GM12878 (cell line): ENCODE measurements at regions not wholly inside any gene's neighbourhood (a gene's known extent, or its start where the extent isn't known, plus 50 kb on each side); places are given as distances from the start of the nearest gene placed in this dataset.

Source experiments
- ATAC-seq: fragments of 200-7000 bp; cut with Tn5 transposase; 3 replicates; pipeline ENCODE4 v1.9.1; 2020; ENCODE audit warnings: mild to moderate bottlenecking, moderate library complexity
- BruUV-seq: library from RNA; stranded (reverse); fragments of 400-500 nt; replicated peaks from 2 replicates; lab custom pipeline; 2021; lab: Mats Ljungman, UMichigan
- CTCF ChIA-PET: fragments of 300-600 bp; sonication (Branson Sonifier 250); formaldehyde crosslinking; extraction: SDS; loops from one replicate; lab custom pipeline; 2021; ENCODE audit warnings: inconsistent platforms; lab: Yijun Ruan, JAX
- POLR2A ChIA-PET: fragments of 350-600 bp; formaldehyde crosslinking; extraction: SDS; loops from one replicate; lab custom pipeline; 2021; ENCODE audit warnings: inconsistent platforms; lab: Charles Lee
- RAD21 ChIA-PET: fragments of 300-600 bp; sonication (Branson Sonifier 250); formaldehyde crosslinking; loops from one replicate; lab custom pipeline; 2023; ENCODE audit warnings: antibody characterized with exemption; ENCODE audit not compliant: unreplicated experiment; lab: Charles Lee
- SMC1A ChIA-PET: fragments of 300-600 bp; sonication (Branson Sonifier 250); formaldehyde crosslinking; loops from one replicate; lab custom pipeline; 2023; ENCODE audit not compliant: unreplicated experiment, uncharacterized antibody; lab: Charles Lee
- DNase-seq: peaks from one replicate; pipeline ENCODE4 v3.0.0-alpha.2; 2011; ENCODE audit warnings: low read depth, low spot score
- FAIRE-seq: peaks from 3 replicates; lab custom pipeline; 2011; peaks lifted over from hg19 to GRCh38; lab: Jason Lieb, UNC
- H2AFZ ChIP-seq: 2 replicates; pipeline ENCODE4 v1.6.0; 2011; ENCODE audit warnings: low read depth, low read length, control low read depth; ENCODE audit not compliant: control insufficient read depth
- H3K27ac ChIP-seq: 2 replicates; pipeline ENCODE4 v1.5.1; 2011; ENCODE audit warnings: control low read depth; ENCODE audit not compliant: control insufficient read depth, insufficient read depth
- H3K27me3 ChIP-seq, 2 experiments: replicated peaks in 1 of 2; 2 replicates each; pipeline versions ENCODE4 v1.6.0 to v1.6.1; 2011; ENCODE audit warnings: low read length in 1 of 2; ENCODE audit not compliant: control insufficient read depth in 2 of 2, insufficient read depth in 2 of 2
- H3K36me3 ChIP-seq, 2 experiments: 2 replicates each; pipeline ENCODE4 v1.5.1; 2011; ENCODE audit warnings: low read length in 1 of 2; ENCODE audit not compliant: control insufficient read depth in 2 of 2, insufficient read depth in 2 of 2
- H3K4me1 ChIP-seq: 2 replicates; pipeline ENCODE4 v1.6.1; 2011; ENCODE audit warnings: mild to moderate bottlenecking, low read length, moderate library complexity, mixed read lengths; ENCODE audit not compliant: control insufficient read depth, insufficient read depth
- H3K4me2 ChIP-seq: 2 replicates; pipeline ENCODE4 v1.6.0; 2011; ENCODE audit warnings: control low read depth; ENCODE audit not compliant: control insufficient read depth, insufficient read depth
- H3K4me3 ChIP-seq: fragments of 200-600 bp; sonication (generic); 2 replicates; pipeline ENCODE4 v1.5.1; 2016
- H3K79me2 ChIP-seq: 2 replicates; pipeline ENCODE4 v1.6.0; 2011; ENCODE audit warnings: low read length; ENCODE audit not compliant: control insufficient read depth, insufficient read depth
- H3K9ac ChIP-seq: 2 replicates; pipeline ENCODE4 v1.8.0; 2011; ENCODE audit warnings: low read length, control low read depth, mixed read lengths; ENCODE audit not compliant: control insufficient read depth, insufficient read depth
- H3K9me3 ChIP-seq: replicated peaks from 3 replicates; pipeline ENCODE4 v1.5.1; 2011; ENCODE audit warnings: mild to moderate bottlenecking, low read length; ENCODE audit not compliant: control insufficient read depth, insufficient read depth
- H4K20me1 ChIP-seq: 2 replicates; pipeline ENCODE4 v1.6.0; 2011; ENCODE audit not compliant: control insufficient read depth, insufficient read depth
- ASH2L ChIP-seq: fragments of 300-600, 200-600 bp; sonication (generic); IDR thresholded peaks from 2 replicates; pipeline ENCODE4 v1.6.1; 2017; ENCODE audit warnings: low read depth, mild to moderate bottlenecking, borderline replicate concordance
- FOXK2 ChIP-seq: fragments of 450-650 bp; IDR thresholded peaks from 2 replicates; pipeline ENCODE4 v1.6.1; 2017; ENCODE audit warnings: mild to moderate bottlenecking, moderate library complexity
- LARP7 ChIP-seq: fragments of 450-650 bp; IDR thresholded peaks from 2 replicates; pipeline ENCODE4 v1.6.1; 2017; ENCODE audit warnings: mild to moderate bottlenecking
- REST ChIP-seq: IDR thresholded peaks from 2 replicates; pipeline ENCODE4 v1.6.1; 2012; ENCODE audit warnings: mild to moderate bottlenecking, low read depth, low read length
- SPI1 ChIP-seq: IDR thresholded peaks from 2 replicates; pipeline ENCODE4 v1.6.1; 2011; ENCODE audit warnings: low read depth, mild to moderate bottlenecking, low read length, moderate library complexity, borderline replicate concordance; ENCODE audit not compliant: insufficient read depth
- SREBF1 ChIP-seq: IDR thresholded peaks from 2 replicates; pipeline ENCODE4 v1.6.1; 2012; ENCODE audit warnings: mild to moderate bottlenecking, low read length
- SRF ChIP-seq, 2 experiments: IDR thresholded peaks; 2 replicates each; pipeline ENCODE4 v1.6.1; 2011; ENCODE audit warnings: low read depth in 2 of 2, low read length in 2 of 2, mild to moderate bottlenecking in 1 of 2, moderate library complexity in 1 of 2
- STAT3 ChIP-seq: IDR thresholded peaks from 2 replicates; pipeline ENCODE4 v1.6.1; 2011; ENCODE audit warnings: low read depth, low read length, improper control_type of control experiment
- ZBTB33 ChIP-seq: fragments of 450-650 bp; IDR thresholded peaks from 2 replicates; pipeline ENCODE4 v1.6.1; 2017; ENCODE audit warnings: mild to moderate bottlenecking
- ZNF207 ChIP-seq: fragments of 450-650 bp; IDR thresholded peaks from 2 replicates; pipeline ENCODE4 v1.6.1; 2014; ENCODE audit warnings: antibody characterized with exemption, mild to moderate bottlenecking, borderline replicate concordance
- ZNF384 ChIP-seq: IDR thresholded peaks from 2 replicates; pipeline ENCODE4 v1.6.1; 2012; ENCODE audit warnings: low read depth, mild to moderate bottlenecking, low read length, improper control_type of control experiment, borderline replicate concordance
- whole genome bisulfite sequencing: methylation state at CpG from one replicate; pipeline ENCODE4 v1.1.6; 2016; ENCODE audit warnings: low lambda C conversion rate; ENCODE audit not compliant: insufficient replicate concordance, insufficient coverage; ENCODE audit errors: missing lambda C conversion rate; 5-methylcytosine and 5-hydroxymethylcytosine counted together
- in situ Hi-C: fragments of 300-500 bp; cut with MboI; formaldehyde crosslinking; loops from 9 replicates; pipeline ENCODE4 v1.14.3; 2018; ENCODE audit warnings: mixed read lengths
- intact Hi-C: fragments of 100-400 bp; cut with micrococcal nuclease; formaldehyde crosslinking; loops from one replicate; pipeline ENCODE4 v1.14.2; 2022; ENCODE audit not compliant: unreplicated experiment
- TF ChIP-seq, protein P1 (sequence below): fragments of 450-650 bp; conservative IDR thresholded peaks from 2 replicates; pipeline ENCODE4 v1.6.1; 2017; ENCODE audit warnings: mild to moderate bottlenecking, moderate library complexity
- TF ChIP-seq, protein P2 (sequence below): fragments of 450-650 bp; IDR thresholded peaks from 2 replicates; pipeline ENCODE4 v1.6.1; 2017; ENCODE audit warnings: mild to moderate bottlenecking, low read depth, inconsistent platforms; ENCODE audit not compliant: poor library complexity, severe bottlenecking

DNA sequence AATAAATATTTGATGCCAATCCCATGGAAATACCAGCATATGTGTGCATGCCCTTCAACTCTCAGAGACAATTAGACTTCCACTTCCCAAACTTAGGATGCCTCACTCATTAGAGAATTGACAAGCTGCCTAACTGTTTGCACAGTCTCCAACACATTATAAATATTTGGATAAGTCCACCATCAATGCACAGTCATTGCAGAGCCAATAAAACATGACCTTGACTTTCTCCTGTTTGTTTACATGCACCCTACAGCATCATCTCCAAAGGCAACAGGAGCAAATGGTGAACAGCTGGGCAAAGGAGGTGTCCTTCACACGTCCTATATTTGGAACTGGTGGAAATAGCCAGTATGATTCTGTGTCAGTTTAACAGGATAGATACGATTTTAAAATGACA, 804.4 kb upstream of the RBFOX1 start (continued):
- no peak for TF ChIP-seq SRF (IDR thresholded peaks at IDR 0.05; ENCODE audit: low read depth in 2 of 2, low read length in 2 of 2)
- no peak for TF ChIP-seq SREBF1

DNA sequence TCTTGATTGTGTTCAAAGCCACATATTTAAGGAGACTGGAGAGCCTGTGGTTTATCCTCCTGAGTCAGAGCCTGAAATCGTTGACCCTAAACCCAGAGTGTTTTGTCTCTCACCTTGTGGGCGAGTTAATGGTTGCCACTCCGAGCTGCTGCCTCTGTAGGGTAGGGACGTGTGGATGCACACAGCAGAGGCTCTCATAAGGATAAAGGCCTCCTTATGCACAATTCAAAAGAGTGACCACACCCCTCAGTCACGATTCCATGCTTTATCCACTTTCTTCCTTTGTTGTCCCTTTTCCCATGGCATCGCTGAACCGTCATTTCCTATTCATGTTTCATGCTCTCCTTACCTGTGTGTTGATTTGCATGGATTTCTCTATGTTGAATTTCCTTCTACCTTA, 805.0 kb upstream of the RBFOX1 start:
- in situ Hi-C loops: no loop called here
- SMC1A ChIA-PET: no interaction called here
- ATAC-seq: no peak
- RAD21 ChIA-PET: no interaction called here
- TF ChIP-seq, protein P1, sequence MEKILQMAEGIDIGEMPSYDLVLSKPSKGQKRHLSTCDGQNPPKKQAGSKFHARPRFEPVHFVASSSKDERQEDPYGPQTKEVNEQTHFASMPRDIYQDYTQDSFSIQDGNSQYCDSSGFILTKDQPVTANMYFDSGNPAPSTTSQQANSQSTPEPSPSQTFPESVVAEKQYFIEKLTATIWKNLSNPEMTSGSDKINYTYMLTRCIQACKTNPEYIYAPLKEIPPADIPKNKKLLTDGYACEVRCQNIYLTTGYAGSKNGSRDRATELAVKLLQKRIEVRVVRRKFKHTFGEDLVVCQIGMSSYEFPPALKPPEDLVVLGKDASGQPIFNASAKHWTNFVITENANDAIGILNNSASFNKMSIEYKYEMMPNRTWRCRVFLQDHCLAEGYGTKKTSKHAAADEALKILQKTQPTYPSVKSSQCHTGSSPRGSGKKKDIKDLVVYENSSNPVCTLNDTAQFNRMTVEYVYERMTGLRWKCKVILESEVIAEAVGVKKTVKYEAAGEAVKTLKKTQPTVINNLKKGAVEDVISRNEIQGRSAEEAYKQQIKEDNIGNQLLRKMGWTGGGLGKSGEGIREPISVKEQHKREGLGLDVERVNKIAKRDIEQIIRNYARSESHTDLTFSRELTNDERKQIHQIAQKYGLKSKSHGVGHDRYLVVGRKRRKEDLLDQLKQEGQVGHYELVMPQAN: no peak
- no peak for TF ChIP-seq ASH2L
- TF ChIP-seq ZBTB33: no peak
- no peak for TF ChIP-seq REST
- TF ChIP-seq, protein P2, sequence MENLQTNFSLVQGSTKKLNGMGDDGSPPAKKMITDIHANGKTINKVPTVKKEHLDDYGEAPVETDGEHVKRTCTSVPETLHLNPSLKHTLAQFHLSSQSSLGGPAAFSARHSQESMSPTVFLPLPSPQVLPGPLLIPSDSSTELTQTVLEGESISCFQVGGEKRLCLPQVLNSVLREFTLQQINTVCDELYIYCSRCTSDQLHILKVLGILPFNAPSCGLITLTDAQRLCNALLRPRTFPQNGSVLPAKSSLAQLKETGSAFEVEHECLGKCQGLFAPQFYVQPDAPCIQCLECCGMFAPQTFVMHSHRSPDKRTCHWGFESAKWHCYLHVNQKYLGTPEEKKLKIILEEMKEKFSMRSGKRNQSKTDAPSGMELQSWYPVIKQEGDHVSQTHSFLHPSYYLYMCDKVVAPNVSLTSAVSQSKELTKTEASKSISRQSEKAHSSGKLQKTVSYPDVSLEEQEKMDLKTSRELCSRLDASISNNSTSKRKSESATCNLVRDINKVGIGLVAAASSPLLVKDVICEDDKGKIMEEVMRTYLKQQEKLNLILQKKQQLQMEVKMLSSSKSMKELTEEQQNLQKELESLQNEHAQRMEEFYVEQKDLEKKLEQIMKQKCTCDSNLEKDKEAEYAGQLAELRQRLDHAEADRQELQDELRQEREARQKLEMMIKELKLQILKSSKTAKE: no peak
- TF ChIP-seq ZNF384: no peak
- no peak for TF ChIP-seq LARP7
- no peak for TF ChIP-seq FOXK2
- TF ChIP-seq ZNF207: no peak
- TF ChIP-seq STAT3: no peak
- no peak for TF ChIP-seq SPI1
- no peak overlapping the region for H3K4me2 ChIP-seq
- no peak for FAIRE-seq
- BruUV-seq: no TSS peak
- H3K4me3 ChIP-seq: no peak overlapping the region
- H3K36me3 ChIP-seq: no peaks in the 10 kb centered on the region
- no peaks in the 10 kb centered on the region for H3K9me3 ChIP-seq
- no peak for DNase-seq
- no peaks in the 10 kb centered on the region for H3K4me1 ChIP-seq
- H2AFZ ChIP-seq: no peak overlapping the region
- H3K27ac ChIP-seq: no peak overlapping the region
- 28% methylated on average over 7 of the region's 7 CpGs for WGBS
- no peaks in the 10 kb centered on the region for H3K79me2 ChIP-seq
- no peaks in the 10 kb centered on the region for H3K27me3 ChIP-seq
- H3K9ac ChIP-seq: no peak overlapping the region
- intact Hi-C loops: no loop called here
- POLR2A ChIA-PET: no interaction called here
- no peaks in the 10 kb centered on the region for H4K20me1 ChIP-seq
- CTCF ChIA-PET: no interaction called here
